ENCODE measurements at regions not wholly inside any gene's neighbourhood (a gene's known extent, or its start where the extent isn't known, plus 50 kb on each side); places are given as distances from the start of the nearest gene placed in this dataset.

- peaks cover 23% of the 10 kb centered on the region for H3K4me1 Mint-ChIP-seq (ENCODE audit: low read depth)
- DNase-seq, result no peak
- H3K36me3 Mint-ChIP-seq (ENCODE audit: low read depth), result no peaks in the 10 kb centered on the region
- H3K27me3 Mint-ChIP-seq, result no peaks in the 10 kb centered on the region
- no peak overlapping the region for H3K4me3 Mint-ChIP-seq
- peaks cover 10% of the 10 kb centered on the region for H3K9me3 Mint-ChIP-seq
- no peak overlapping the region for H3K27ac Mint-ChIP-seq
Observed at GRCh38 chr1:198969981-198970380, 331.1 kb downstream of the PTPRC start.

GRCh38 chr1:198970916-198971315 lies 332.1 kb downstream of the PTPRC start:
- no peak for DNase-seq
- H3K4me3 Mint-ChIP-seq, result no peak overlapping the region
- peaks cover 2% of the 10 kb centered on the region for H3K9me3 Mint-ChIP-seq
- H3K4me1 Mint-ChIP-seq (ENCODE audit: low read depth), result peaks cover 22% of the 10 kb centered on the region
- no peaks in the 10 kb centered on the region for H3K36me3 Mint-ChIP-seq (ENCODE audit: low read depth)
- no peaks in the 10 kb centered on the region for H3K27me3 Mint-ChIP-seq
- no peak overlapping the region for H3K27ac Mint-ChIP-seq

GRCh38 chr1:198977909-198978308 lies 339.1 kb downstream of the PTPRC start:
- Mint-ChIP-seq H3K4me1 (ENCODE audit: low read depth) (peaks cover 12% of the 10 kb centered on the region), H3K36me3 (ENCODE audit: low read depth) (no peaks in the 10 kb centered on the region), H3K27me3 (no peaks in the 10 kb centered on the region), H3K9me3 (no peaks in the 10 kb centered on the region), H3K27ac (peak overlapping the region; percentile 5), H3K4me3 (no peak overlapping the region)
- DNase-seq, result no peak

GRCh38 chr1:198978523-198978922 lies 339.7 kb downstream of the PTPRC start:
- DNase-seq, result no peak
- H3K4me3 Mint-ChIP-seq, result no peak overlapping the region
- H3K9me3 Mint-ChIP-seq, result no peaks in the 10 kb centered on the region
- H3K27me3 Mint-ChIP-seq, result no peaks in the 10 kb centered on the region
- H3K27ac Mint-ChIP-seq, result no peak overlapping the region
- H3K4me1 Mint-ChIP-seq (ENCODE audit: low read depth), result peaks cover 11% of the 10 kb centered on the region
- no peaks in the 10 kb centered on the region for H3K36me3 Mint-ChIP-seq (ENCODE audit: low read depth)

GRCh38 chr1:198986036-198986435 lies 347.2 kb downstream of the PTPRC start:
- Mint-ChIP-seq H3K27ac (no peak overlapping the region), H3K4me1 (ENCODE audit: low read depth) (peaks cover 4% of the 10 kb centered on the region), H3K4me3 (no peak overlapping the region), H3K27me3 (no peaks in the 10 kb centered on the region), H3K36me3 (ENCODE audit: low read depth) (no peaks in the 10 kb centered on the region), H3K9me3 (peaks cover 2% of the 10 kb centered on the region)
- DNase-seq, result no peak

GRCh38 chr1:198986442-198986841 lies 347.6 kb downstream of the PTPRC start:
- Mint-ChIP-seq H3K9me3 (peaks cover 2% of the 10 kb centered on the region), H3K27me3 (no peaks in the 10 kb centered on the region)

GRCh38 chr1:199002661-199003060 lies 363.8 kb downstream of the PTPRC start:
- Mint-ChIP-seq H3K4me3 (no peak overlapping the region), H3K9me3 (no peaks in the 10 kb centered on the region), H3K27me3 (no peaks in the 10 kb centered on the region), H3K4me1 (ENCODE audit: low read depth) (no peaks in the 10 kb centered on the region), H3K36me3 (ENCODE audit: low read depth) (no peaks in the 10 kb centered on the region), H3K27ac (no peak overlapping the region)
- DNase-seq, result no peak

More at GRCh38 chr1:198986442-198986841, 347.6 kb downstream of the PTPRC start:
- Mint-ChIP-seq H3K4me1 (ENCODE audit: low read depth) (peaks cover 4% of the 10 kb centered on the region), H3K36me3 (ENCODE audit: low read depth) (no peaks in the 10 kb centered on the region), H3K27ac (no peak overlapping the region), H3K4me3 (no peak overlapping the region)
- DNase-seq, result no peak

- H3K27ac Mint-ChIP-seq, result no peak overlapping the region
- peaks cover 28% of the 10 kb centered on the region for H3K4me1 Mint-ChIP-seq (ENCODE audit: low read depth)
- no peaks in the 10 kb centered on the region for H3K36me3 Mint-ChIP-seq (ENCODE audit: low read depth)
Observed at GRCh38 chr1:199007423-199007822, 368.6 kb downstream of the PTPRC start.

GRCh38 chr1:199009447-199009846 lies 370.6 kb downstream of the PTPRC start:
- Mint-ChIP-seq H3K4me1 (ENCODE audit: low read depth) (peaks cover 29% of the 10 kb centered on the region), H3K27ac (peak overlapping the region; percentile 9), H3K36me3 (ENCODE audit: low read depth) (no peaks in the 10 kb centered on the region), H3K9me3 (no peaks in the 10 kb centered on the region), H3K27me3 (no peaks in the 10 kb centered on the region), H3K4me3 (peak overlapping the region; percentile 33)
- DNase-seq, result no peak

More at GRCh38 chr1:199007423-199007822, 368.6 kb downstream of the PTPRC start:
- DNase-seq, result no peak
- no peaks in the 10 kb centered on the region for H3K27me3 Mint-ChIP-seq
- no peaks in the 10 kb centered on the region for H3K9me3 Mint-ChIP-seq
- H3K4me3 Mint-ChIP-seq, result no peak overlapping the region

- Mint-ChIP-seq H3K27me3 (no peaks in the 10 kb centered on the region), H3K9me3 (no peaks in the 10 kb centered on the region), H3K4me1 (ENCODE audit: low read depth) (peaks cover 34% of the 10 kb centered on the region), H3K27ac (no peak overlapping the region), H3K4me3 (no peak overlapping the region), H3K36me3 (ENCODE audit: low read depth) (no peaks in the 10 kb centered on the region)
- no peak for DNase-seq
Observed at GRCh38 chr1:199010492-199010891, 371.7 kb downstream of the PTPRC start.

GRCh38 chr1:199010933-199011332 lies 372.1 kb downstream of the PTPRC start:
- Mint-ChIP-seq H3K27ac (no peak overlapping the region), H3K9me3 (no peaks in the 10 kb centered on the region), H3K4me3 (no peak overlapping the region), H3K27me3 (no peaks in the 10 kb centered on the region), H3K4me1 (ENCODE audit: low read depth) (peaks cover 34% of the 10 kb centered on the region), H3K36me3 (ENCODE audit: low read depth) (no peaks in the 10 kb centered on the region)
- no peak for DNase-seq

- H3K36me3 Mint-ChIP-seq (ENCODE audit: low read depth), result no peaks in the 10 kb centered on the region
- H3K27ac Mint-ChIP-seq, result no peak overlapping the region
- H3K27me3 Mint-ChIP-seq, result no peaks in the 10 kb centered on the region
- no peaks in the 10 kb centered on the region for H3K9me3 Mint-ChIP-seq
- H3K4me3 Mint-ChIP-seq, result no peak overlapping the region
- peaks cover 10% of the 10 kb centered on the region for H3K4me1 Mint-ChIP-seq (ENCODE audit: low read depth)
- no peak for DNase-seq
Observed at GRCh38 chr1:199015799-199016198, 377.0 kb downstream of the PTPRC start.

- DNase-seq, result no peak
Observed at GRCh38 chr1:199018471-199019135, 379.8 kb downstream of the PTPRC start.

GRCh38 chr1:199020051-199020450 lies 381.2 kb downstream of the PTPRC start:
- DNase-seq, result no peak
- Mint-ChIP-seq H3K27me3 (no peaks in the 10 kb centered on the region), H3K27ac (no peak overlapping the region), H3K4me1 (ENCODE audit: low read depth) (peaks cover 5% of the 10 kb centered on the region), H3K4me3 (no peak overlapping the region), H3K9me3 (no peaks in the 10 kb centered on the region), H3K36me3 (ENCODE audit: low read depth) (no peaks in the 10 kb centered on the region)

More at GRCh38 chr1:199018471-199019135, 379.8 kb downstream of the PTPRC start:
- Mint-ChIP-seq H3K9me3 (no peaks in the 10 kb centered on the region), H3K36me3 (ENCODE audit: low read depth) (no peaks in the 10 kb centered on the region), H3K27ac (no peak overlapping the region), H3K4me1 (ENCODE audit: low read depth) (peaks cover 11% of the 10 kb centered on the region), H3K27me3 (no peaks in the 10 kb centered on the region), H3K4me3 (no peak overlapping the region)

- Mint-ChIP-seq H3K4me3 (no peak overlapping the region), H3K4me1 (ENCODE audit: low read depth) (peaks cover 5% of the 10 kb centered on the region), H3K9me3 (no peaks in the 10 kb centered on the region), H3K27ac (no peak overlapping the region), H3K27me3 (no peaks in the 10 kb centered on the region), H3K36me3 (ENCODE audit: low read depth) (no peaks in the 10 kb centered on the region)
- no peak for DNase-seq
Observed at GRCh38 chr1:199020904-199021303, 382.1 kb downstream of the PTPRC start.

GRCh38 chr1:199029401-199029800 lies 390.6 kb downstream of the PTPRC start:
- no peaks in the 10 kb centered on the region for H3K9me3 Mint-ChIP-seq
- no peaks in the 10 kb centered on the region for H3K36me3 Mint-ChIP-seq (ENCODE audit: low read depth)
- no peak overlapping the region for H3K27ac Mint-ChIP-seq
- DNase-seq, result no peak
- no peak overlapping the region for H3K4me3 Mint-ChIP-seq
- no peaks in the 10 kb centered on the region for H3K27me3 Mint-ChIP-seq
- H3K4me1 Mint-ChIP-seq (ENCODE audit: low read depth), result peaks cover 25% of the 10 kb centered on the region

Measured in activated T-cell treated with anti-CD3 and anti-CD28 coated beads, Interleukin-2, amount 50 U/mL, for 24 hours (primary cell).